HEK293T (cell line): ENCODE measurements at regions not wholly inside any gene's neighbourhood (a gene's known extent, or its start where the extent isn't known, plus 50 kb on each side); places are given as distances from the start of the nearest gene placed in this dataset.

Source experiments
- ARNT ChIP-seq: fragments of 450-650 bp; IDR thresholded peaks from 2 replicates; pipeline ENCODE4 v1.6.1; 2017; ENCODE audit warnings: mild to moderate bottlenecking
- BHLHE40 ChIP-seq: fragments of 450-650 bp; IDR thresholded peaks from 2 replicates; pipeline ENCODE4 v1.6.1; 2016; ENCODE audit warnings: mild to moderate bottlenecking, moderate library complexity, borderline replicate concordance
- ELF4 ChIP-seq: fragments of 450-650 bp; IDR thresholded peaks from 2 replicates; pipeline ENCODE4 v1.6.1; 2017; ENCODE audit warnings: antibody characterized with exemption
- FOXA1 ChIP-seq: fragments of 450-650 bp; IDR thresholded peaks from 2 replicates; pipeline ENCODE4 v1.6.1; 2016; ENCODE audit warnings: mild to moderate bottlenecking
- FOXK2 ChIP-seq: fragments of 450-650 bp; IDR thresholded peaks from 2 replicates; pipeline ENCODE4 v1.6.1; 2016; ENCODE audit warnings: mild to moderate bottlenecking
- FOXM1 ChIP-seq: fragments of 450-650 bp; IDR thresholded peaks from 2 replicates; pipeline ENCODE4 v1.6.1; 2017; ENCODE audit warnings: mild to moderate bottlenecking, borderline replicate concordance
- L3MBTL2 ChIP-seq: fragments of 450-650 bp; conservative IDR thresholded peaks from 2 replicates; pipeline ENCODE4 v1.6.1; 2016; ENCODE audit warnings: mild to moderate bottlenecking
- LEF1 ChIP-seq: fragments of 450-650 bp; IDR thresholded peaks from 2 replicates; pipeline ENCODE4 v1.6.1; 2017; ENCODE audit warnings: mild to moderate bottlenecking, borderline replicate concordance
- NFRKB ChIP-seq: fragments of 450-650 bp; IDR thresholded peaks from 2 replicates; pipeline ENCODE4 v1.6.1; 2016; ENCODE audit warnings: mild to moderate bottlenecking, moderate library complexity
- SP1 ChIP-seq: fragments of 450-650 bp; IDR thresholded peaks from 2 replicates; pipeline ENCODE4 v1.6.1; 2017
- SUZ12 ChIP-seq: fragments of 450-650 bp; IDR thresholded peaks from 2 replicates; pipeline ENCODE4 v1.6.1; 2016; ENCODE audit warnings: mild to moderate bottlenecking
- TARDBP ChIP-seq: fragments of 450-650 bp; IDR thresholded peaks from 2 replicates; pipeline ENCODE4 v1.6.1; 2016
- ZNF384 ChIP-seq: fragments of 450-650 bp; IDR thresholded peaks from 2 replicates; pipeline ENCODE4 v1.6.1; 2016
- TF ChIP-seq, protein P1 (sequence below): fragments of 450-650 bp; IDR thresholded peaks from 2 replicates; pipeline ENCODE4 v1.6.1; 2016

DNA sequence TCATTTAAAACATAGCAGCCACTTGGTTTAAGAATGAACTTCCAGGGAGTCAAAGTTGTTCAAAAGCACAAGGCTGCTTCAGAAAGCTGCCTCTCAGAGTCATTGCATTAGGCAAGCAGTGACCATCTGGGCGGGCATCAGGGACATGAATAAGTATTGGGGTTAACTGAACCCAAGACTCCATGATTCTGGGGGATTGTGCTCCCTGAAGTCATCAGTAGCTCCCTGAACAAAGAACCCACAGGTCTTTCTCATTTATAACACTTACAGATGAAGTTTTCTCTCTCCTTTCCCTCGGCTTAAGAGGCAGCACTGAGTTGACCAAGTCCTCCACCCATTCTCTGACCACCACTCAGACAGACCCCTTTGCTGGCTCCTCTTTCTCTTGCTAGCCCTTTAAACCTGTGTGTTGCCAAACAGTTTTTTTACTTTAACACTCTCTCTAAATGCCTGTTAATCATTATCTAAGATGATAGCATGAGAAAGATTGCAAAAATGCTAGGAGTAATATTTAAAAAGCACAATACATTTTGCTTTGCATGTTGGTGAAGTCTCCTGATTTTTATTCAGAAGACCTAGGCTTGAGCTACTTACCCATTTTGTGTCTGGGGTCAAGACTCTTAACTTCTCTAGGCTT is 77.0 kb upstream of the ARHGAP29 start:
- TF ChIP-seq FOXM1 (no peak), SP1 (no peak), BHLHE40 (no peak), ARNT (no peak), LEF1 (no peak), FOXK2 (no peak), FOXA1 (no peak), ELF4 (no peak), L3MBTL2 (no peak), TARDBP (no peak), SUZ12 (no peak), NFRKB (no peak), ZNF384 (no peak)
- TF ChIP-seq, protein P1, sequence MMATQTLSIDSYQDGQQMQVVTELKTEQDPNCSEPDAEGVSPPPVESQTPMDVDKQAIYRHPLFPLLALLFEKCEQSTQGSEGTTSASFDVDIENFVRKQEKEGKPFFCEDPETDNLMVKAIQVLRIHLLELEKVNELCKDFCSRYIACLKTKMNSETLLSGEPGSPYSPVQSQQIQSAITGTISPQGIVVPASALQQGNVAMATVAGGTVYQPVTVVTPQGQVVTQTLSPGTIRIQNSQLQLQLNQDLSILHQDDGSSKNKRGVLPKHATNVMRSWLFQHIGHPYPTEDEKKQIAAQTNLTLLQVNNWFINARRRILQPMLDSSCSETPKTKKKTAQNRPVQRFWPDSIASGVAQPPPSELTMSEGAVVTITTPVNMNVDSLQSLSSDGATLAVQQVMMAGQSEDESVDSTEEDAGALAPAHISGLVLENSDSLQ = no peak
